ENCODE measurements at regions not wholly inside any gene's neighbourhood (a gene's known extent, or its start where the extent isn't known, plus 50 kb on each side); places are given as distances from the start of the nearest gene placed in this dataset.

DNA sequence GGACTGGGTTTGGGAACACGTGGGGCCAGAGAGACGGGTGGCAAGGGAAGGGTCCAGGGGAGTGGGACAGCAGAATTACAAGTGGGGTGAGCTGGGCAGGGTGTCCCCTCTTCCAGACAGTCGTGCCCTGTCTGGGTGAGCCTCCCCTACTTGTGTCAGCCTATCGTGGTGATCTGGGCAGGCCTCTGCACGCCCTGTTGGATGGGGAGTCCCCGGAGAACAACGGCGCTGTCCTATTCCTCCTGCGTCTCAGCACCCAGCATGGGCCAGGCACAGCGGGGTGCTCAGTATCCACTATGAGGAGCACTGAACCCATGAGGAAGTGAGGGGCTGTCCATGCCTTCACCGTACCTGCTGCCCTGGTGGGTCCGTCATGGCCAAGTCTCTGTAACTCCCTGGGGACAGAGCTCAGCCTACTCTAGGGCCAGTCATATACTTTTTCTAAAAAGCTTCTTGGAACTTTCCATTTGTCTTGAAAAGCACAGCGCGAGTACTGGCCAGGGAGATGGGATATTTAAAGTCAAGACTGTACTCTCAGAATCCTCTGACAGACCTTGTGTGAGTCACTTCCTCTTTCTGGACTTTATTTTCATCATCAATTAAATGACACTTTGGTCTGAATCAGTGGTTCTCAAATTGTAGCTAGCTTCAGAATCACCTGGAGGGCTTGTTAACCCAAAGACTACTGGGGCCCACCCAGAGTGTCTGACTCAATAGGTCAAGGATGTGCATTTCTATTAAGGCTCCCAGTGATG, 81.7 kb upstream of the NECTIN1 start:
- no peak for DNase-seq (ENCODE audit: low spot score)

DNA sequence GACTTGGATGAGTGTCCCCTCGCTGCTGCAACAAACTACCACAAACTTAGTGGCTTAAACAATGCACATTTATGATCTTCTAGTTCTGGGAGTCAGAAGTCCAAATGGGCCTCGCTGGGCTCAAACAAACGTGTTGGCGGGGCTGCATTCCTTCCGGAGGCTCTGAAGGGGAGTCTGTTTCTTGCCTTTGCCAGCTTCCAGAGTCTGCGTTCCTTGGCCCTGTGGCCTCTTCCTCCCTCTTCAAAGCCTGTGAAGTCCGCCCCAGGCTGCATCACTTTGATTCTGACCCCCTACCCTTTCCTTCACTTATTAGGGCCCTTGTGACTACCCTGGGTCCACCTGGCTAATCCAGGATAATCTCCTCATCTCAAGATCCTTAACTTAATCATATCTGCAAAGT, 80.3 kb upstream of the NECTIN1 start:
- no peak for DNase-seq (ENCODE audit: low spot score)

DNA sequence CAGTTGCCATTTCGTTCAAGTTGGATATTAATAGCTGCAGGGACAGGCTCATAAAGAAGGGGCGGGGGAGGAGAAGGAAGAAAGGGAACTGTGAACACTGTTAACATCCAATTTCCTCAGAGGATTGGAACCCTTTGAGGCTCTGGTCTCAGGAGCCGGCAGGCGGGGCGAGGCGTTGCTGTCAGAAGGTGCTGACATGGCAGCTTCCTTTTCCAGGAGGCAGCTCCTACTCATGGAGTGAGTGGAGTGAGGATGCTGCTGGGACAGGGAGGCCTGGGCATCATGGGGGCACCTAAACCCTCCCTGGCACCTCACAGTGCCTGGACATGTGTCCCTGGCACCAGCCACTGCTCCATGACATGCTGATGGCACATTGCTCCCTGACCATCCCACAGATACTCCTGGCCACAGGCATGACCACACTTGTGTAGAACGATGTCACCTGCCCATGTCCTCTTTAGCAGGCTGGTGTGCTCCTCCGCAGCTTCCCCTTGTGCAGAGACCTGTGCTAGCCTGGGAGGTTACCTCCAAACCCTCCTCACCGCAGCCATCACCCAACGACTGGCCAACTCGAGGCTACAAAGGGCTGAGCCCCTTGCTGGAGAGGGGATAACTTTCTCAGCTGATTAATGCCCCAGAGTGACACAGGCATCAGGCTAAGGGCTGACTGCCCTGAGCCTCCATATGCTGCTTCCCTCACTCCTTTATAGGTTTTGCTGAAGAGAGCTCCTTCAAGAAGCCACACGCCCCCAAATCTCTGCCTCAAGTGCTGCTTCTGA, 79.6 kb upstream of the NECTIN1 start:
- DNase-seq (ENCODE audit: low spot score), result no peak

DNA sequence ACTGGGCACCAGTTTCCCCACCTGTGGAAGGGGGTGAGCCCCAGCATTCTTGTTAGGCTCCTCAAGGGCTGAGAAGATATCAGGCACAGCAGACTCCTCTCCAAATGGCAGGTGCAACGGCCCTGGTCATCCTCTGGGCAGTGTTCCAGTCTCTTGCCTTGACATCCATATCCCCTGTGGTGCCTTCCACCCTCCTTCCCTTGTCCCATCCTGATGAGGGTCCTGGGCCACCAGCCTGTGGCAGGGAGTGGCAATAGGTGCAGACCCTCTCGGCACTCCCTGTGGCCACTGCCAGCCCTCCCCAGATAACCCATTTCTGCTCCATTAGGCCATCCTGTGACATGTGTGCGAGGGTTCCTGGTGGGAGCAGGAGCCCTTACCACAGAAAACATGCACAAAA, 78.8 kb upstream of the NECTIN1 start:
- DNase-seq (ENCODE audit: low spot score), result no peak

DNA sequence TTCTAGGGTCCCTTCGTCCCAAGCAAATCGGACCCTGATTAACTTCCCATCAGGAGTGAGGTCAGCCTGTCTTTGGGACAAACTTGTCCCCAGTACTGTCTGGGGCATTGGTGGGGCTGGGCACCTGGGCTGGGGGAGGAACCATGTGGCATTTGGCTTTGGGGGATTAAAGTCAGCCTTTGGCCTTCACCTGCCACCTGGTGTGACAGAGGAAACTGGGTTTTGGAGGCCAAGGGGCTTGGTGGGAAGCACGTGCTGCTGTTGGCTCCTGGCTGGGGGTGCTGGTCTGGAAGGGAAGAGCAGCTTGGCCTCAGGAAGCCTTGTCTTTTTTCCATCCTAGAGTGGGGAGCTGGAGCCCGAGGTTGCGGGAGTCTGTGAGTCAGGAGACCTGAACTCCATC, 78.4 kb upstream of the NECTIN1 start:
- no peak for DNase-seq (ENCODE audit: low spot score)

DNA sequence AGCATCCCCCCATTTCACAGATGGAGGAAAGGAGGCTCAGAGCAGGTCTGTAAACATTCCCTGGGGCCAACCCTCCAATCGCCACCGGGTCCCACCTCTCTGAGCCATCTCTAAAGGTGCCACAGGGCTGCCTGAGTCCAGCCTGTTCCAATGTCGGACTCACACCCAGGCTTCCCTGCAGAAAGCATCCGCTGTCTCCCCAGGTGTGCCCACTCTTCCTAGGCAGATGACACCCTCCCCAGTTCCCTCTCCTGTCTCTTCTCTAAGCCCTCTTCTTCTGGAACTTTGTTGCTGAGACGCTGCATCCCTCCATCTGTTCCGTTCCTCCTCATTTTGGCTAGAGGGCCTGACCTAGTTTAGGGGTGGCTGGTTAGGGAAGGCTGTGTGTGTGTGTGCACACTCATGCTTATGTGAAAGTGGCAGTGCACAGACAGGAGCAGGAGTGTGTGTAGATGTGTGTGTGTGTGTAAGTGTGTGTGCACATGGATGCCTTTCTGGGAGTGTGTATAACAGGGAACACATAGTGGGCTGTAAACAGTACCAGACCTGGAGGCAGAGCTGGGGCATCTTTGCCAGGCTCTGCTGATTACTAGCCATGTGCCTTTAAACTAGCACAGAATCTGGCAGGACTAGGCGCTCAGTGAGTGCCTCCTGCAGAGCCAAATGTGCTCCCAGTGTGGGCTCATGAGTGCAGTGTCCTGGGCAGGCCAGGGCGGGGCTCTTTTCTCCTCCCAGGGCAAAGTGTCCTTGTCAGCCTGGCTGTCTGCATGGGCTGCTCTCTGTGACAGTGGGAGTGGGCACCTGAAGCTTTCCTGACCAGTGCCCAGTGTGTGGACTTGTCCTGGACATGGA, 77.3 kb upstream of the NECTIN1 start:
- DNase-seq (ENCODE audit: low spot score), result no peak

DNA sequence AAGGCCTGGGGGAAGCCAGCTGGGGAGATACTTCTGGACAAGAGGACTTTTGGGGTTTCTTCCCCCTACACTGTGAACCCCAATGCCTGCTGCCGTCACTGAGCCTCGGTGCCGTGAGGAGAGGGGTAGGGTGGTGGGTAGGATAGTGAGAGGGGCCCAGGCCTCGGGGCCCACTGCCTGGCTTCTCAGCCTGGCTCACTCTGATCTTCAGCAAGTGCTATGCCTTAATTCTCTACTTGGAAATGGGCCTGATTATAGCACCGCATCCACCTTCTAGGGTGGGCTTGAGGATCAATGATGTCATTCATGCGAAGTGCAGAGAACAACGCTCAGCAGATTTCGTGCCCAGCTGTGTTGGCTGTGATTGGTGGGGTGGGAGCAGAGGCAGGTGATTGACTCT, 76.7 kb upstream of the NECTIN1 start:
- DNase-seq (ENCODE audit: low spot score), result no peak

DNA sequence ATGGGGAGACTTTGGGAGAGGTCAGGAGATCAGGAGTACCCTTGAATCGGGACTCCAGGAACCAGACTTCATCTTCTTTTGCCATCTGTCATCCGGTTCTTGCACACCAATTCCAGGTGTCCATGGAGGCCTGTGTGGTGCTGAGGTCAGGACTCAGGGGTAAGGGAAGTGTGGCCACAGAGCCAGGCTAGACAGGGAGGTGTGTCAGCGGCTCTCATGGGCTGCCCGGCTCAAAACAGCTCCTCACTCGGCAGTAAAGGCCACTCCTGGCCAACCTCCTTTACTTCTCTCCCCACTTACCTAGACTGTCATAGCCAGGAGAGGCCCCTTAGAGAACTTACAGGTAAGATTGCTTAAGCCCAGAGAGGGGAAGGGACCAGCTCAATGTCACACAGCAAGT, 75.7 kb upstream of the NECTIN1 start:
- DNase-seq (ENCODE audit: low spot score), result no peak

DNA sequence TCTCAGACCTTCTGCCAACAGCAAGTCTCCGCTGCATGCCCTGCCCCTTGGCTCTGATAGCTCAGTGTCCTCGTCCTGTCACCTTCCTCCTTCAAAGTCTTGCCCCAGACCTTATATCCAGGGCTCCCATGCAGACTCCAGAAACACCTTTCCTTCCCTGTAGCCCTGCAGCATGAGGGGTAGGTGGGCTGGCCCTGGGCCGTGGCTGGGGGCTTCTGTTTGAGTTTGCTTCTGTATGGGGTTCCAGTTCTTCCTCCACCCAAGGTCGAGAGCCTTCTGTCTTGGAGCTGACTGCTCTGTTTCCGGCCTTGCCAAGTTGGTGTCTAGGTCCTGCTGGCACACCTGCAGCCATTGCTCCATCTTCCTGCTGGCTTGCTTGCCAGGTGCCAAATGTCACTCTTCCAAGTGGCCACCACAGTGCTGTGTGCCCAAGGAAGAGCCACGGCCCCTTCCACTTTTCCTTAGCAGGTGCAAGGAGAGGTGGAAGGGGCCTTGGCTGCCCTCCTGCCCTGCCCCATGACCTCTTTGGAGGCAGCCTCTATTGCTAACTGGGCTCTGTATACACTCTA, 74.8 kb upstream of the NECTIN1 start:
- no peak for DNase-seq (ENCODE audit: low spot score)

DNA sequence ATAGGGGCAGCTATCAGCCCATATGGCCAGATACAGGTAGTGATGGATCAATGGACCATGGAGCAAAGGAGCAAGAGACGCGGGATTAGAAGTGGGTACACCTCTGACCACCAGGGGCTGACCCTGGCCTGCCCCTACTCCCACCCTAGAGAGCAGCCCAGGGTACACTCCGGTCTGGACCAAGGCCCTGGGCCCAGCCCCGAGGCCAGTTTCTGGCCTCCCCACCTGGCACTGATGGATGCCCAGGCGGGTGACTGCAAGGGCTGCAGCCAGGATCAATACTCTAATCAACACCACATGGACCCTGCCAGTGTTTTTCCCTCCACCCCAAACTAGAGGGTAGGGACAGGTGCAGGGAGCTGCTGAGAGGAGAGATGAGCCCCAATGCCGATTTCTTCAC, 74.1 kb upstream of the NECTIN1 start:
- DNase-seq (ENCODE audit: low spot score), result no peak

DNA sequence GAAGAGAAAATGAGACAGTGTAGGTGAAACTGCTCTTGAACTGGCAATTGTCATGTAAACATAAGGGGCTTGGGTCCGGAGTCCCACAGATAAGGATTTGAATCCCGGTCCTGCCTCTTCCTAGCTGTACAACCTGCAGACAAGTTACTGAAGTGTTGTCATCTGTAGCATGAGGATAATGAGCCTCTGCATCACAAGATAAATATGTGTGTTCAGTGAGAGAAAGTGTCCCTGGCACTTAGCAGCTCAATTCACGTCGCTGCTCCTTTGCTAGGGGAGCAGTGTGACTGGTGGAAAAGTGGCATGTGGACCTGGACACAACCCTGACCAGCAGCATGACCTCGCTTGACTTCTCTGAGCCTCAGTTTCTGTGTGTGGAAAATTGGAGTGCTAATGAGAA, 73.7 kb upstream of the NECTIN1 start:
- DNase-seq (ENCODE audit: low spot score), result no peak

DNA sequence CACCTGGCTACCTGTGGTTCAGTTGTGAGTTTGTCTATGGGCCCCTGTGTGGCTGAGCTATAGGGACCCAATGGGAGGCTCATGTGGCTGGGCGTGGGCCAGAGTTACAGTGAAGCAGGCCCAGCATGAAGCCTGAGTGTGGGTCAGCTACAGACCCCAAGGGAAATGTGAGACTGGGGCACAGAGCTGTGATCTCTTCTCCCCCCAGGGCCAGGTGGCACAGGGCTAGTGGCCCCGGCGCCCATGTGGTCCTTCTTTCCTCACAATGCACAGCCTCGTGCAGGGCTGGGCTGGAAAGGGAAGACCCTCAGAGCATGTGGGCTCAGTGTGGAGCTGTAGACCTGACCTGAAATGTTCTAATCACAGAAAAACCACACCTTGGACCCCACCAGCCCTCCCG, 71.6 kb upstream of the NECTIN1 start:
- no peak for DNase-seq (ENCODE audit: low spot score)

DNA sequence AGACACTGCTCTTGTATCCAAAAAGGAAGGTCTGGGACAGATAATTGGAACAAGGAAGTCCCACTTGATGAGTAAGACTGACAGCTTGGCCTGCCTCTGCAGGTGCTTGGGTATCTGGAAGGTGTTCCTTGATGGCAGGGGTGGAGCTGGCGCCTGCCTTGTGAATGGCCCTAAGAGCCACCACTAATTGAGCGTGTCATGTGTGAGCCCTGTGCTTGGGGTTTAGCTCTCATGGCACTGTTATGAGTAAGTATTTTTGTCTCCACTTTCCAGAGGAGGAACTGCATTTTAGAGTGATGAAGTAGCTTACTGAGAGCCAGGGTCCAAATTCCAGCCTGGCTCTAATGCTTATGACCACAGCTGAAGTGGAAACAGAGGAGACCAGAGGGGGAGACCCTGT, 71.2 kb upstream of the NECTIN1 start:
- no peak for DNase-seq (ENCODE audit: low spot score)

DNA sequence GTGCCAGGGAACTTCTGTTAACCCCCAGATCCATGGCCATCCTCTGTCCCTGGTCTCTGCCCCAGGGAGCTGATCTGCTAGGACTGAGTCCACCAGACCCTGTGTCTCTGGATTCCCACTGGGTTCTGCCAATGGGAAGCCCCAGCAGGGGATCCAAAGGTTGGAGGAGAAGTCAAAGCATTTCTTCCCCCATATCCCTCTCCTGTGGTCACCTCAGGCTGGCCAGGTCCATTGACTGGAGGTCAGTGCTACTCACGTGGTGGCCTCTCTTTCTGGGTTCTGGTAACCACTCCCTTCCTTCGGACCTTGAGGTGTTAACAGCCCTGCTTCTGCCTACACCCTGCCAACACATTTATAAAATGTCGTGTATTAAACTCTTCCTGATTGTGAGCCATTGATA, 69.7 kb upstream of the NECTIN1 start:
- no peak for DNase-seq (ENCODE audit: low spot score)

DNA sequence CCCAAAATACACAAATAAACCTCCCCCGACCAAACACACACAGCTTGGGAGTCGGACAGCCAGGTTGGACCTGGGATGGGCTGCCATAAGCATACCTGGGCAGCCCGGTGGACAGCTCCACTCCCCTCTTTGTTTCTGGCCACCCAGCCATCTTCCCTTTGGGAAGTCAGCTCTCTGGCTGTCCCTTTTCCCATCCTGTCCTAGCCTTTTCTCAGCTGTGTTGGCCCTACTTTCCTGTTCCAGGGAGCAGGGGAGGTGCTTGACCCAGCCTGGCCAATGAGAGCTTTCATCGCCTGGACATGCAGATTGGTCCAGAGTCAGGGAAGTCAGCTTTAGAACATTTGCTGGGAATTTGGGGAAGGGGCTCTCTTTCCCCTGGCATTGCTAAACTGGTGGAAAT, 68.7 kb upstream of the NECTIN1 start:
- no peak for DNase-seq (ENCODE audit: low spot score)

DNA sequence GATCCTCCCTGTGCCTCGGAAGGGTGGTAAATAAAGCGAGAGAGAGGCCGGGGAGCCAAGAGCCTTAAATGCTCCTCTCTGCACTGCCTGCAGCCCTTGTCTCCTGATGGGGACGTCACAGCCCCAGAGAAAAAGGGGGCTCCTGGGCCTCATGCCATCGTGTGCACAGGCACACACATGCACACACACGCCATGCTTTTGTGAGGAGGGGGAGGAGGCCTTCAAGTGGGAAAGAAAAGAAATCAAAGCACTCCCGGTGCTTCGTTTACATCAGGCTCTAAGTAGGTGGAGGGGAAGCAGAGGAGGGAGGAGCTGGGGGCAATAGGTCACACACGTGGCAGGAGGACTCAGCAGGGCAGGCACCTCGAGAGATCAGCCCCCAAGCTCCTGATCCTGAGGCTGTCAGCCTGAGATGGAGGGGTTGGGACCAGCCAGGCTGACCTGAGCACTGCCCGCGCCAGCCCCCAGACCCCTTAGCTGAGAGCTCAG, 68.2 kb upstream of the NECTIN1 start:
- DNase-seq (ENCODE audit: low spot score), result no peak

DNA sequence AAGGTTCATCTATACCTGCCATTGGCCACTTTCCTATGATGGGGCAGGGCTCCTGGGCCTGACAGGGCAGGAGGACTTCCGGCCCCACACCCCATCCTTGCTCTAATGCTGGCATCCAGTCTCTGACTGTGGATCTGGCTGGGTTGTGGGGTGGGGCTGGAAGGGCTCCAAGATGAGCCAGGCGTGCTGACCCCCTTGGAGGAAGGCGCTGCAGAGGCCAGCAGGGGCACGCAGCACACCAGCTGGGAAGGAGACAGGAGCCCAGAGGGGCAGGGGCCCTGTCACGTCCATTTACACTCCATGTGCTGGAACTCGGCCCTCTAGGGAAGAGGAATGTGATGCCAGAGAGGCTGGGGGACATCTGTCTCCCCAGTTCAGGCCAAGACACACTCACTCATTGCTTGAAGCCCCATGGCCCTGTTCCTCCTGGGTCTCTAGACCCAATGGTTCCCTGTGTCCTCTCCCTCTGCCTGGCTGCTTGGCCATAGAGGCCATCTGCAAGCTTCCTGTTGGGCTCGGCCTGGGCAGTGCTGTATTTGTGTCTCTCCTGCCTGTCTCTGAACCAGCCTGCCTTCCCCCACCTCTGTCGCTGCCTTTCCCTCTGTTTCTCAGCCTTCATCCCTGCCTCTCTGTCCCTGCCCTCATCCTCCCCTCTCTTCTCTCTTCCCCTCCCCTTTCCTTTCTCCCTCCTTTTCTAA, 67.5 kb upstream of the NECTIN1 start:
- DNase-seq (ENCODE audit: low spot score), result no peak

DNA sequence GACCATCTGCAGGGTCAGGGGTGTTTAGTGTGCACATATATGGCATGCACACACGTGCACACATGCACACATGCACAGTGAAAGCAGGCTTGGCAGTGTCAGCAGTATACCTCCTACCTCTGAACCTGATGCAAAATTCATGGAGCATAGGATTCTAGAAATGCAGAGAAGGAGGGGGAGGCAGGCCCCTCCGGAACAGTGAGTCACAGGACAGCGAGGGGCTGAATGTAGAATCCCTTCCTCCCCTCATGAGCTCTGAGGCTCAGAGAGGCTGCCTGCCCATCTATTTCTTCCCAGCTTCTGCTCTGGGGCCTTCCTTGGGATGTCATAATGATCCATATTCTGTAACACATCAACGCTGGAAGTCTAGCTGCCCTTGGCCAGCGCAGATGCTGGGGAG, 66.7 kb upstream of the NECTIN1 start:
- DNase-seq (ENCODE audit: low spot score), result no peak

DNA sequence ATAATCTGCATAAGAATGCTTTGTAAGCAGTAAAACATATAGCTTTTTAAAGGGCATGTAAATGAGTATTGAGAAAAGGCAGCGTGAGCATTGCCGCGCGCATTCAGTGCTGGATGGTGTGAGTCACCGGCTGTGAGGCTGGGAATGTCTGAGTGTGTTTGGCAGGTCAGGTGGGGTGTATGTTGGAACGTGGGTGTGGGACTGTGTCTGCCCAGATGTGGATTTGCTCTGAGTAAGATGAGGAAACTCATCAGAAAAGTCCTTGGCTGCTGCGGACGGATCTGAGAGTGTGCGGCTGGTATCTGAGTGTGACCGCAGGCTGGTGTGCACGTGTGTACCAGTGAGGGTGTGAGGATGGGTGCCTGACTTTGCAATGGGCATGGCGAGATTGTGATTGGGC, 66.2 kb upstream of the NECTIN1 start:
- DNase-seq (ENCODE audit: low spot score), result no peak

DNA sequence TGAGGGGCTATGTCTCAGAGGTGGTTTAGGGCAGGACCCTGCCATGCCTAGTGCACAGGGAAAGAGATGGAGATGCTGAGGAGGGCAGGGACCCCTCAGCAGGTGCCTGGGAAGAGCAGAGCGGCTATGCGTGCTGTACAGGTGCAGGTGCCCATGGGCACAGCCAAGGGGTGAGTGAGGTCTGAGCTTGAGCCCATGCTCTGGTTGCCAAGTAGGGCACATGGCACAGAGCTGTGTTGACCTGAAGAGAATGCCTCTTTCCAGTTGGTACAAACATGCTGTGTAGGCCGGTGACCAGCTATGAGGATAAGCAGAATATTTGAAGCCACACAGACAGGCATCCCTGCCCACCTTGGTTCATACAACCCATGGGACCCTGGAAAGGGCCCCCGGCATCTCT, 65.8 kb upstream of the NECTIN1 start:
- DNase-seq (ENCODE audit: low spot score), result no peak

DNA sequence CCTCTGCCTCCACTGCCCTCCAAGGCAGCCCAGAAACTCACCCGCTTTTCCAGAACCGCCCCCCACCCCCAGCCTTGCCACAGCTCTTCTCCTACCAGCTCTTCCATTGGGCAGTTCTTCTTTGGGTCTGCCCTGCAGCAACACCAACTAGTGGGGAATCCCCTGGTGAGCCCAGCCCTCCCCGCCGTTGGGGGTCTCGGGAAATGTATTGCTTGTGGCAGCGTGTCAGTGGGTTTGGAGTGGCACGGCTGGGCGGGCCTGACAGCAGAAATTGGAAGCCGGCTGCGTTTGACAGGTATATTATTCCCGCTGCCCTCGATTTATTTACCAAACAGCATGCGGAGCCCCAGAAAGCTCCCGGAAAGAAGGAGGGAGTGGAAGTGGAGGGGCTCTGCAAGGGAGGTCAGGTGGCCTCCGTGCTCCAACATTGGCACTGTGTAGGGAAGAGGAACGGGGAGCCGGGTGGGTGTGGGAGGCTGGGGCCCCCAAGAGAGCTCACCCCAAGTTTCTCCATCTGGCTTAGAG, 65.2 kb upstream of the NECTIN1 start:
- DNase-seq (ENCODE audit: low spot score), result no peak
